ENCODE measurements at regions not wholly inside any gene's neighbourhood (a gene's known extent, or its start where the extent isn't known, plus 50 kb on each side); places are given as distances from the start of the nearest gene placed in this dataset.

DNA sequence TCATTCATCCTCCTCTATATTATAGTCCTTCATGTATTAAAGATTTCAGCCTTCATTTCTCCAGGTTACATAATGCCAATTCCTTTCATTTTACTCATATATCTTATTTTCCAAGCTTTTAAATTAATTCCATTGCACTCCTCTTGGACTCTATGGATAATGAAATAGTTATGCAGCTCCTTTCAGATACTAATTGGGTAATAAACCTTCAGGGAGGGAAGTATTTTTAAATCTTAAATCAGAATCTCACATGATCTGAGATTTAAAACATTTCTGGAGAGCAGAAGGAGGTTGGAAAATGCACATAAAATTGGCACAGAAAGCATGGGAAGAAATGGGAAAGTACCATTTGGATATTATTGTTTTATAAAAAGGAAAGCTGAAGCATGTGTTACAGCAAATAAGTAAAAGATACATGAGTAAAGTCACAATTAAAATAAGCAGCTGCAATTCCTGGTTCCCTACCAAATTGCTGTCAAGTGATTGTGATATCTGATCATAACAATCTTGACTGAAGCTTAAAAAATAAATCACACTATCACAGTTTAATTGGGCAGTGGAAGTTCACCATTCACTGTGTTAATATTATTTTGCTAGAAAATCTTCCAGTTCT, 257.9 kb upstream of the NREP start:
- Histone ChIP-seq H3K27me3 (no peaks in the 10 kb centered on the region), H3K27ac (no peak overlapping the region), H3K36me3 (no peaks in the 10 kb centered on the region), H3K4me1 (peaks cover 0 to 9% (median 0%) of the 10 kb centered on the region in 4 donors), H3K4me3 (no peak overlapping the region), H3K9me3 (no peaks in the 10 kb centered on the region)
- intact Hi-C loops (cut with DNase I; ENCODE audit: low total_unique reads), result no loop called here
- no peak for DNase-seq
- TF ChIP-seq, protein P1, sequence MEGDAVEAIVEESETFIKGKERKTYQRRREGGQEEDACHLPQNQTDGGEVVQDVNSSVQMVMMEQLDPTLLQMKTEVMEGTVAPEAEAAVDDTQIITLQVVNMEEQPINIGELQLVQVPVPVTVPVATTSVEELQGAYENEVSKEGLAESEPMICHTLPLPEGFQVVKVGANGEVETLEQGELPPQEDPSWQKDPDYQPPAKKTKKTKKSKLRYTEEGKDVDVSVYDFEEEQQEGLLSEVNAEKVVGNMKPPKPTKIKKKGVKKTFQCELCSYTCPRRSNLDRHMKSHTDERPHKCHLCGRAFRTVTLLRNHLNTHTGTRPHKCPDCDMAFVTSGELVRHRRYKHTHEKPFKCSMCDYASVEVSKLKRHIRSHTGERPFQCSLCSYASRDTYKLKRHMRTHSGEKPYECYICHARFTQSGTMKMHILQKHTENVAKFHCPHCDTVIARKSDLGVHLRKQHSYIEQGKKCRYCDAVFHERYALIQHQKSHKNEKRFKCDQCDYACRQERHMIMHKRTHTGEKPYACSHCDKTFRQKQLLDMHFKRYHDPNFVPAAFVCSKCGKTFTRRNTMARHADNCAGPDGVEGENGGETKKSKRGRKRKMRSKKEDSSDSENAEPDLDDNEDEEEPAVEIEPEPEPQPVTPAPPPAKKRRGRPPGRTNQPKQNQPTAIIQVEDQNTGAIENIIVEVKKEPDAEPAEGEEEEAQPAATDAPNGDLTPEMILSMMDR (IDR thresholded peaks at IDR 0.05), result no peak

DNA sequence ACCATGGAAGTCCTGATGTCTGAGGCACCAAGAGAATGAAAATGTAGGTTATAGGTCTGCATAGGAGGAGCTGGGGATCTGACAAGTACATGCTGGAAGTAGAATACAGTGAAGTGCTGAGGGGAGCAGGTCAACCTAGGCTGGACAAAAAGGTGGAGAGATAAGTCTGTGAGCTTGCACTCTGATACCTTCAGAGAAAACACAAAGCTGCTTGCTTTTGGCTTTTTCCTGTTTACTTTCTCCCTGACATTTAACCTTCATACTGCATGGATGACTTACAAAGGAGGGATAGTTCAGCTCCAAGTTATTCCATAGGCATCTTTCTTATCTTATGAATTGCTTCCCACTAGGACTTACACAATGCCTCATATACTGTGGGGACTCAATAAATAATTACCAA, 256.7 kb upstream of the NREP start:
- no peak for DNase-seq
- Histone ChIP-seq H3K36me3 (no peaks in the 10 kb centered on the region), H3K4me1 (peaks cover 0 to 9% (median 0%) of the 10 kb centered on the region in 4 donors), H3K27ac (no peak overlapping the region), H3K4me3 (no peak overlapping the region), H3K9me3 (no peaks in the 10 kb centered on the region), H3K27me3 (no peaks in the 10 kb centered on the region)
- TF ChIP-seq, protein P1 (IDR thresholded peaks at IDR 0.05), result no peak
- intact Hi-C loops (cut with DNase I; ENCODE audit: low total_unique reads), result no loop called here

DNA sequence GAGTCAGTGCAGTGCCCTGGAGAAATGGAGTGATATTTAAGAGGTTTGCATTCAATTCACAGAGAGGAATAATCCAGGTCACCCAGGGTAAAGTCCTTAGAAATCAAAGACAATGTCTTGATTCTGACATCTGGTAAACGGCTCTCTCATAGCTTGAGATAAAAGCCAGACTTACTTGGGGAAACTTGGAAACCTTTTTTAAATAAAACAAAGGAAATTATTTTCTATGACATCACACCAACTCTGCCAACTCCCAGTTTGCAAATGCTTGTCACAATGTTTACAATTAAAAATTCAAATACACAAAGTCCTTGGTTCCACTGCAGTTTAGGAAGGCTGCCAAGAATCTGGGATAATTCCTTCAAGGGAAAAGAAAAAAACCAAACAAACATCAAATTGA, 255.1 kb upstream of the NREP start:
- no peak for DNase-seq
- H3K4me1 ChIP-seq, result peaks cover 0 to 9% (median 0%) of the 10 kb centered on the region in 4 donors
- intact Hi-C loops (cut with DNase I; ENCODE audit: low total_unique reads), result no loop called here
- no peak overlapping the region for H3K4me3 ChIP-seq
- H3K27ac ChIP-seq, result no peak overlapping the region
- no peaks in the 10 kb centered on the region for H3K27me3 ChIP-seq
- H3K36me3 ChIP-seq, result no peaks in the 10 kb centered on the region
- TF ChIP-seq, protein P1 (IDR thresholded peaks at IDR 0.05), result no peak
- H3K9me3 ChIP-seq, result no peaks in the 10 kb centered on the region

DNA sequence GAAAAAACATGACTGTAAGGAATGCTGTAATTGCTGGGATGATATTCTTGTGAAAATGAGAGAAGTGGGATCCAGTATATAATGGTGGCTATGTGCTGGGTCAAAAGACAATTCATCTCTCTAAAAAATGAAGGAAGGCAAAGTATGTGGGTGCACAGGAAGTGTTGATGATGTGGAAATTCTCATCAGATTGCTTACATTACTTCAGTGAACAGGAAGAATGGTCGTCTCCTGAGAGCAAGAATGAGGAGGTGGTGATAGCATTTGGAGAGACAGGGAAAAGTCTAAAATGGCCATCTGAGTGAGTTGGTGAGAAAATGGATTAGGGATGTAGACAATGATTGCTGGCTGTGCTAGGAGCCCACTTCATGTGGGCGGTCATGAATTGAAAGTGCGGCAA, 253.5 kb upstream of the NREP start:
- no peaks in the 10 kb centered on the region for H3K27me3 ChIP-seq
- H3K9me3 ChIP-seq, result no peaks in the 10 kb centered on the region
- intact Hi-C loops (cut with DNase I; ENCODE audit: low total_unique reads), result no loop called here
- peaks cover 0 to 16% (median 3%) of the 10 kb centered on the region in 4 donors for H3K4me1 ChIP-seq
- DNase-seq, result no peak
- TF ChIP-seq, protein P1 (IDR thresholded peaks at IDR 0.05), result no peak
- no peaks in the 10 kb centered on the region for H3K36me3 ChIP-seq
- H3K27ac ChIP-seq, result no peak overlapping the region
- H3K4me3 ChIP-seq, result no peak overlapping the region

DNA sequence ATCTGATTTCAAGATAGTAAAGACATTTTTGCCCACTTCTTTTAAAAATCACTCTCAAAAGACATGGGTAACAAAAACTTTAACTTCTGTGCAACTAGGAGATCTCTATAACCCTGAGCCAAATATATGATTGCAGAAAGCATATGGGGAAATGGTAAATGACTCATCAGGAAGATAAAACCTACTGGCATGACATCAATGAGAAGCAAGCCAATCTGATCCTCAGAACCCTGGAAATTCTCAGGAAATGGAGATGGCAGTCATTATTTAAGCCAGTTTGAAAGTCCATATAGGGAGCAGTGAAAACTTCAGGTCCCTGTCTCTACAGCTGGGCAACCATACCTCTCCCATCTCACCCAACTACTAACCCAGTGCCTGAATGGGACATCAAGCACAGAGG, 249.7 kb upstream of the NREP start:
- TF ChIP-seq, protein P1 (IDR thresholded peaks at IDR 0.05), result no peak
- no peaks in the 10 kb centered on the region for H3K27me3 ChIP-seq
- DNase-seq, result no peak
- peaks cover 0 to 18% (median 7%) of the 10 kb centered on the region in 4 donors for H3K4me1 ChIP-seq
- no peak overlapping the region for H3K27ac ChIP-seq
- H3K4me3 ChIP-seq, result no peak overlapping the region
- intact Hi-C loops (cut with DNase I; ENCODE audit: low total_unique reads), result no loop called here
- no peaks in the 10 kb centered on the region for H3K9me3 ChIP-seq
- H3K36me3 ChIP-seq, result no peaks in the 10 kb centered on the region

DNA sequence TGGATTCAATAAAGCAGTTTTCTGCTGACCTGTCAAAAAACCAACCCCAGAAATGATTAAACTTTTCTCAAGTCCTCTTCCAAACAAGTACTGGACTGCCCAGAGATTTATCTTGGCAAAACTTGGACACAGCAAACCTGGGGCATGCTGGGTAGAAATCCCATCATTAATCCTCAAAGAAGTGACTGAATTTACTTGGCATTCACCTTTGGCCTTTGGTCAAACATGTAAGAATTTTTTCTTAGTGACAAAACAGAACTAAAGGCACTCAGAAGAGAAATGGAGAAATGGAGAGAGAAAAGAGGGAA, 248.6 kb upstream of the NREP start:
- Histone ChIP-seq H3K4me3 (no peak overlapping the region), H3K27ac (no peak overlapping the region), H3K27me3 (no peaks in the 10 kb centered on the region), H3K4me1 (peaks cover 0 to 18% (median 7%) of the 10 kb centered on the region in 4 donors), H3K9me3 (no peaks in the 10 kb centered on the region), H3K36me3 (no peaks in the 10 kb centered on the region)
- TF ChIP-seq, protein P1 (IDR thresholded peaks at IDR 0.05), result no peak
- DNase-seq, result no peak
- intact Hi-C loops (cut with DNase I; ENCODE audit: low total_unique reads), result no loop called here
